A673 (cell line): ENCODE measurements at regions not wholly inside any gene's neighbourhood (a gene's known extent, or its start where the extent isn't known, plus 50 kb on each side); places are given as distances from the start of the nearest gene placed in this dataset.

Experiments used
- CTCF ChIP-seq: fragments of 300-800, 200-600 bp; sonication (generic); conservative IDR thresholded peaks from 2 replicates; pipeline ENCODE4 v1.5.1; 2017; ENCODE audit warnings: low read depth, mild to moderate bottlenecking, antibody characterized with exemption, low read length, moderate library complexity, mixed read lengths
- EZH2 ChIP-seq: fragments of 200-600 bp; sonication (generic); IDR thresholded peaks from 2 replicates; pipeline ENCODE4 v1.6.1; 2017; ENCODE audit warnings: borderline replicate concordance, low read depth, mild to moderate bottlenecking, mixed read lengths, antibody characterized with exemption, low read length; ENCODE audit not compliant: poor library complexity, severe bottlenecking

- TF ChIP-seq CTCF, result no peak
- no peak for TF ChIP-seq EZH2
These were observed 138.6 kb upstream of the ZC3H15 start for GRCh38 chr2:186347472-186347871.
